ENCODE measurements at regions not wholly inside any gene's neighbourhood (a gene's known extent, or its start where the extent isn't known, plus 50 kb on each side); places are given as distances from the start of the nearest gene placed in this dataset.

- Histone ChIP-seq H3K9ac (ENCODE audit: low read depth in 1 of 2, low read length in 2 of 2) (no peak overlapping the region), H3K27ac (ENCODE audit: low read depth, low read length) (no peak overlapping the region), H3K4me3 (ENCODE audit: low read depth in 1 of 2, low read length in 2 of 2) (no peak overlapping the region), H3K4me1 (ENCODE audit: control insufficient read depth in 1 of 2, insufficient read depth in 2 of 2, low read length in 2 of 2) (no peaks in the 10 kb centered on the region), H3K9me3 (ENCODE audit: control insufficient read depth in 1 of 2, low read length in 2 of 2) (peaks cover 2 to 5% of the 10 kb centered on the region in 2 donors), H3K27me3 (ENCODE audit: control insufficient read depth in 1 of 2, insufficient read depth in 2 of 2, low read length in 2 of 2) (no peaks in the 10 kb centered on the region), H3K36me3 (ENCODE audit: control insufficient read depth in 1 of 2, insufficient read depth in 2 of 2, low read length in 2 of 2) (no peaks in the 10 kb centered on the region)
Measured at GRCh38 chr1:70855203-70855602, 192.4 kb downstream of the PTGER3 start.

DNA sequence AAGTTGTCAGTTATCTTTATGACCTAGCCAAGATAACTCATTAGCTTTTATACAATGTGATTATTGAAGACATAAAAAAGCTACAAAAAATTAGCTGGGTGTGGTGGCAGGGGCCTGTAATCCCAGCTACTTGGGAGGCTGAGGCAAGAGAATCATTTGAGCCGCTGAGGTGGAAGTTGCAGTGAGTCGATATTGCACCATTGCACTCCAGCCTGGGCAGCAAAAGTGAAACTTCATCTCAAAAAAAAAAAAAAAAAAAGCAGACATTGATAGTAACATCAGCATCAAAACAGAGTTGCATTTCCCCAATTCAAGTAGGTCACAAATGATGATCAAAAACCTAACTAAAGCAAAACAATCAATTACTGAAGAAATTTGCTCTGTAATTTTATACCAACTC, 191.4 kb downstream of the PTGER3 start:
- Histone ChIP-seq H3K4me1 (ENCODE audit: control insufficient read depth in 1 of 2, insufficient read depth in 2 of 2, low read length in 2 of 2) (no peaks in the 10 kb centered on the region), H3K27me3 (ENCODE audit: control insufficient read depth in 1 of 2, insufficient read depth in 2 of 2, low read length in 2 of 2) (no peaks in the 10 kb centered on the region), H3K36me3 (ENCODE audit: control insufficient read depth in 1 of 2, insufficient read depth in 2 of 2, low read length in 2 of 2) (no peaks in the 10 kb centered on the region), H3K4me3 (ENCODE audit: low read depth in 1 of 2, low read length in 2 of 2) (no peak overlapping the region), H3K9me3 (ENCODE audit: control insufficient read depth in 1 of 2, low read length in 2 of 2) (peaks cover 2 to 5% of the 10 kb centered on the region in 2 donors), H3K27ac (ENCODE audit: low read depth, low read length) (no peak overlapping the region), H3K9ac (ENCODE audit: low read depth in 1 of 2, low read length in 2 of 2) (no peak overlapping the region)

GRCh38 chr1:70863239-70863638, 184.4 kb downstream of the PTGER3 start:
- Histone ChIP-seq H3K27ac (ENCODE audit: low read depth, low read length) (no peak overlapping the region), H3K27me3 (ENCODE audit: control insufficient read depth in 1 of 2, insufficient read depth in 2 of 2, low read length in 2 of 2) (no peaks in the 10 kb centered on the region), H3K4me3 (ENCODE audit: low read depth in 1 of 2, low read length in 2 of 2) (no peak overlapping the region), H3K9me3 (ENCODE audit: control insufficient read depth in 1 of 2, low read length in 2 of 2) (no peaks in the 10 kb centered on the region), H3K9ac (ENCODE audit: low read depth in 1 of 2, low read length in 2 of 2) (no peak overlapping the region), H3K4me1 (ENCODE audit: control insufficient read depth in 1 of 2, insufficient read depth in 2 of 2, low read length in 2 of 2) (no peaks in the 10 kb centered on the region), H3K36me3 (ENCODE audit: control insufficient read depth in 1 of 2, insufficient read depth in 2 of 2, low read length in 2 of 2) (no peaks in the 10 kb centered on the region)

- H3K27ac ChIP-seq (ENCODE audit: low read depth, low read length) = no peak overlapping the region
Measured at GRCh38 chr1:70864302-70864701, 183.3 kb downstream of the PTGER3 start.

GRCh38 chr1:70866542-70867264, 180.9 kb downstream of the PTGER3 start:
- no peak overlapping the region for H3K9ac ChIP-seq (ENCODE audit: low read depth in 1 of 2, low read length in 2 of 2)
- no peaks in the 10 kb centered on the region for H3K27me3 ChIP-seq (ENCODE audit: control insufficient read depth in 1 of 2, insufficient read depth in 2 of 2, low read length in 2 of 2)
- H3K4me1 ChIP-seq (ENCODE audit: control insufficient read depth in 1 of 2, insufficient read depth in 2 of 2, low read length in 2 of 2) = no peaks in the 10 kb centered on the region
- no peak overlapping the region for H3K27ac ChIP-seq (ENCODE audit: low read depth, low read length)
- H3K4me3 ChIP-seq (ENCODE audit: low read depth in 1 of 2, low read length in 2 of 2) = no peak overlapping the region
- H3K36me3 ChIP-seq (ENCODE audit: control insufficient read depth in 1 of 2, insufficient read depth in 2 of 2, low read length in 2 of 2) = no peaks in the 10 kb centered on the region
- no peaks in the 10 kb centered on the region for H3K9me3 ChIP-seq (ENCODE audit: control insufficient read depth in 1 of 2, low read length in 2 of 2)

More at GRCh38 chr1:70864302-70864701, 183.3 kb downstream of the PTGER3 start:
- Histone ChIP-seq H3K9me3 (ENCODE audit: control insufficient read depth in 1 of 2, low read length in 2 of 2) (no peaks in the 10 kb centered on the region), H3K9ac (ENCODE audit: low read depth in 1 of 2, low read length in 2 of 2) (no peak overlapping the region), H3K36me3 (ENCODE audit: control insufficient read depth in 1 of 2, insufficient read depth in 2 of 2, low read length in 2 of 2) (no peaks in the 10 kb centered on the region), H3K4me3 (ENCODE audit: low read depth in 1 of 2, low read length in 2 of 2) (no peak overlapping the region), H3K27me3 (ENCODE audit: control insufficient read depth in 1 of 2, insufficient read depth in 2 of 2, low read length in 2 of 2) (no peaks in the 10 kb centered on the region), H3K4me1 (ENCODE audit: control insufficient read depth in 1 of 2, insufficient read depth in 2 of 2, low read length in 2 of 2) (no peaks in the 10 kb centered on the region)

DNA sequence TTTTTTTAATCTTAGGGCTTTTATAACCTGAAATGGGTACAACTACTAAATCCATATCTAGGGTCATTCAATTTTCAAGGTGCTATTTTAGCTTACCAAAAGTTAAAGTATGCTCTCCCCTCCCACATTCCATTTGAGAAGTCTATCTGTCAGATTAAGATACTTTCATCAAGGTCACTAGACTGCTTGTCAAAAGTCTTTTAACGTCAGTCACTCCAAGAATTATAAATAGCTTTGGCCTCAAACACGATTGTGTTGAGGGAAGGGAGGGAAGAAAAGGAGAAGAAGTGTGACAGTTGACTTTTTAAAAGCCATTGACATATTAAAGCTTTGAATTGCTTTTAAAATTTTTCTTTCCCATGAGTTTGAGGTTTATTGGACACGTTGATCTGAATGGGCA, 175.8 kb downstream of the PTGER3 start:
- no peak overlapping the region for H3K27ac ChIP-seq (ENCODE audit: low read depth, low read length)
- no peaks in the 10 kb centered on the region for H3K36me3 ChIP-seq (ENCODE audit: control insufficient read depth in 1 of 2, insufficient read depth in 2 of 2, low read length in 2 of 2)
- H3K4me3 ChIP-seq (ENCODE audit: low read depth in 1 of 2, low read length in 2 of 2) = no peak overlapping the region
- no peaks in the 10 kb centered on the region for H3K9me3 ChIP-seq (ENCODE audit: control insufficient read depth in 1 of 2, low read length in 2 of 2)
- H3K9ac ChIP-seq (ENCODE audit: low read depth in 1 of 2, low read length in 2 of 2) = no peak overlapping the region
- H3K4me1 ChIP-seq (ENCODE audit: control insufficient read depth in 1 of 2, insufficient read depth in 2 of 2, low read length in 2 of 2) = no peaks in the 10 kb centered on the region
- H3K27me3 ChIP-seq (ENCODE audit: control insufficient read depth in 1 of 2, insufficient read depth in 2 of 2, low read length in 2 of 2) = no peaks in the 10 kb centered on the region

DNA sequence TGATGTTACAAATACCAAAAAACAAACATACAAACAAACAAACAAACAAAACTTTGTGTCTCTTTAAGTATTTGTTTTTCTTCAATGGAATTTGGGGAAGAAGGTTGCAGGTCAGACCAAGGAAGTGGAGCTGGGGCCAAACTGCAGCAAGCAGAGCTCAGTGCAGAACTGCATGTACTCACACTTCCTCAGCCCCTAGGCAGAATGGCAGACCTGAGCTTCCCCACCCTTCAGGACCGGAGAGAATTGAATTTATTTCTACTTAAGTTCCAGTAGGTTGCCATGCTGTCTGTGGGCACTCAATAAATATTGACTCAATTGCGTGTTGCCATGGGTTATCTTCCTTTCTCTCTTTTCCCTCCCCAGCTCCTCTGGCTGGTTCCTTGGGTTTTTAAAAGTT, 173.6 kb downstream of the PTGER3 start:
- Histone ChIP-seq H3K27ac (ENCODE audit: low read depth, low read length) (no peak overlapping the region), H3K36me3 (ENCODE audit: control insufficient read depth in 1 of 2, insufficient read depth in 2 of 2, low read length in 2 of 2) (no peaks in the 10 kb centered on the region), H3K9me3 (ENCODE audit: control insufficient read depth in 1 of 2, low read length in 2 of 2) (no peaks in the 10 kb centered on the region), H3K9ac (ENCODE audit: low read depth in 1 of 2, low read length in 2 of 2) (no peak overlapping the region), H3K4me3 (ENCODE audit: low read depth in 1 of 2, low read length in 2 of 2) (no peak overlapping the region), H3K4me1 (ENCODE audit: control insufficient read depth in 1 of 2, insufficient read depth in 2 of 2, low read length in 2 of 2) (no peaks in the 10 kb centered on the region), H3K27me3 (ENCODE audit: control insufficient read depth in 1 of 2, insufficient read depth in 2 of 2, low read length in 2 of 2) (no peaks in the 10 kb centered on the region)

DNA sequence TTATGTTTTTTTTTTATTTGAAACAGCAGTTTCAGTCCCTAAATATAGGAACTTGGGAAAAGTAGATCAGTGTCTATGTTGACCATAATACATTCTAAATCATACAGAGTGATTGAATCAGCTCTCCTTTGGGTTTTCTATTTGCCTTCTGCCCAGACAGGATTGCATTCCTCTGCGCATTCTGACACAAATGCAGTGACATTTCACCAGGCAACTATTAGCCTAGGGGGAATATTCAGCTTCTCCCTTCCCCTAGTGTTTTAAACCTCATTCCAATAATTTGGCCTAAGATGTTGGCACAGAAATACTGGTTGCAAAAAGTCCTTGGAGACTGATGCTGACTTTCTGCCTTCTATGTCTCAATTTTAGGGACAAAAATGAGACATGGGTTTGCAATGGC, 172.8 kb downstream of the PTGER3 start:
- Histone ChIP-seq H3K27me3 (ENCODE audit: control insufficient read depth in 1 of 2, insufficient read depth in 2 of 2, low read length in 2 of 2) (no peaks in the 10 kb centered on the region), H3K9me3 (ENCODE audit: control insufficient read depth in 1 of 2, low read length in 2 of 2) (no peaks in the 10 kb centered on the region), H3K27ac (ENCODE audit: low read depth, low read length) (no peak overlapping the region), H3K4me3 (ENCODE audit: low read depth in 1 of 2, low read length in 2 of 2) (no peak overlapping the region), H3K36me3 (ENCODE audit: control insufficient read depth in 1 of 2, insufficient read depth in 2 of 2, low read length in 2 of 2) (no peaks in the 10 kb centered on the region), H3K9ac (ENCODE audit: low read depth in 1 of 2, low read length in 2 of 2) (no peak overlapping the region), H3K4me1 (ENCODE audit: control insufficient read depth in 1 of 2, insufficient read depth in 2 of 2, low read length in 2 of 2) (no peaks in the 10 kb centered on the region)

DNA sequence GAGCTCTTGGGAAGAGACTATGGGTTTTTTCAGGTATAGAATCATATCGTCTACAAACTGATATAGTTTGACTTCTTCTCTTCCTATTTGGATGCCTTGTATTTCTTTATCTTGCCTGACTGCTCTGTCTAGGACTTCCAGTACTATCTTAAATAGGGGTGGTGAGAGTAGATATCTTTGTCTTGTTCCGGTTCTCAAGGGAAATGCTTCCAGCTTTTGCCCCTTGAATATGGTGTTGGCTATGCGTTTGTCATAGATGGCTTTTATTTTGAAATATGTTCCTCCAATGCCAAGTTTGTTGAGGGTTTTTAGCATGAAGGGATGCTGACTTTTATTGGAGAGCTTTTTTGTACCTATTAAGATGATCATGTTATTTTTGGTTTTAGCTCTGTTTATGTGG, 170.3 kb downstream of the PTGER3 start:
- peaks cover 0 to 1% of the 10 kb centered on the region in 2 donors for H3K9me3 ChIP-seq (ENCODE audit: control insufficient read depth in 1 of 2, low read length in 2 of 2)
- H3K27ac ChIP-seq (ENCODE audit: low read depth, low read length) = no peak overlapping the region
- no peaks in the 10 kb centered on the region for H3K27me3 ChIP-seq (ENCODE audit: control insufficient read depth in 1 of 2, insufficient read depth in 2 of 2, low read length in 2 of 2)
- H3K36me3 ChIP-seq (ENCODE audit: control insufficient read depth in 1 of 2, insufficient read depth in 2 of 2, low read length in 2 of 2) = no peaks in the 10 kb centered on the region
- H3K4me1 ChIP-seq (ENCODE audit: control insufficient read depth in 1 of 2, insufficient read depth in 2 of 2, low read length in 2 of 2) = no peaks in the 10 kb centered on the region
- H3K9ac ChIP-seq (ENCODE audit: low read depth in 1 of 2, low read length in 2 of 2) = no peak overlapping the region
- no peak overlapping the region for H3K4me3 ChIP-seq (ENCODE audit: low read depth in 1 of 2, low read length in 2 of 2)

DNA sequence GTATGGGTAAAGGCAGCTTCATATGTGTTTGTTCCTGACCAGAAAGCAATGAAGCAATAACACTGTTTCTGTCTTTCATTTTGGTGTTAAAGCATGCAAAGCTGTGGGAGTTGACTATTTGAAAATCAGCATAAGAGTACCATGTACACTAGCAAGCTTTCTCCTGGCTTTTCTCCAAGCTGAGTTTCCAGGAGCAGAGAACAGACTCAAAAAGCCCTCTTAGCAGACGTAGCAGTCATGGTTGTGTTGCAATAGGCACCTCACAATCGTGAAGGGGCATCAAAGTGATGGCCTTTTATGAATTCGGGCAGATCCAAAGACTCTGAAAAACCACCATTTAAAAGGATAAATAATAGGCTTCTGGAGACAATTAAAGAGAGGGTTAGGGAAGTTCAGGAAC, 159.7 kb downstream of the PTGER3 start:
- Histone ChIP-seq H3K27me3 (ENCODE audit: control insufficient read depth in 1 of 2, insufficient read depth in 2 of 2, low read length in 2 of 2) (no peaks in the 10 kb centered on the region), H3K36me3 (ENCODE audit: control insufficient read depth in 1 of 2, insufficient read depth in 2 of 2, low read length in 2 of 2) (no peaks in the 10 kb centered on the region), H3K4me3 (ENCODE audit: low read depth in 1 of 2, low read length in 2 of 2) (no peak overlapping the region), H3K4me1 (ENCODE audit: control insufficient read depth in 1 of 2, insufficient read depth in 2 of 2, low read length in 2 of 2) (no peaks in the 10 kb centered on the region), H3K9ac (ENCODE audit: low read depth in 1 of 2, low read length in 2 of 2) (no peak overlapping the region), H3K9me3 (ENCODE audit: control insufficient read depth in 1 of 2, low read length in 2 of 2) (no peaks in the 10 kb centered on the region), H3K27ac (ENCODE audit: low read depth, low read length) (no peak overlapping the region)
